Astrocyte (in vitro differentiated cells and primary cell): ENCODE measurements at regions not wholly inside any gene's neighbourhood (a gene's known extent, or its start where the extent isn't known, plus 50 kb on each side); places are given as distances from the start of the nearest gene placed in this dataset.

ENCODE experiments used
- DNase-seq: peaks from one replicate; pipeline ENCODE4 v3.0.0-alpha.2; 2010; ENCODE audit warnings: low read depth
- FAIRE-seq: peaks from 2 replicates; lab custom pipeline; 2011; peaks lifted over from hg19 to GRCh38; lab: Jason Lieb, UNC
- H2AFZ ChIP-seq: 2 replicates; pipeline ENCODE4 v1.6.0; 2012; ENCODE audit warnings: low read depth, low read length, inconsistent platforms
- H3K27ac ChIP-seq: 2 replicates; pipeline ENCODE4 v1.5.1; 2011; ENCODE audit warnings: low read depth, low read length, inconsistent platforms
- H3K27me3 ChIP-seq: 2 replicates; pipeline ENCODE4 v1.6.0; 2011; ENCODE audit warnings: low read length, inconsistent platforms; ENCODE audit not compliant: insufficient read depth
- H3K36me3 ChIP-seq: 2 replicates; pipeline ENCODE4 v1.5.1; 2011; ENCODE audit warnings: low read length, inconsistent platforms; ENCODE audit not compliant: insufficient read depth
- H3K4me1 ChIP-seq: 2 replicates; pipeline ENCODE4 v1.5.1; 2011; ENCODE audit warnings: low read length, inconsistent platforms; ENCODE audit not compliant: insufficient read depth
- H3K4me2 ChIP-seq: 2 replicates; pipeline ENCODE4 v1.6.0; 2012; ENCODE audit warnings: low read length, inconsistent platforms
- H3K4me3 ChIP-seq: 2 replicates; pipeline ENCODE4 v1.5.1; 2011; ENCODE audit warnings: low read depth, mild to moderate bottlenecking, low read length, inconsistent platforms; ENCODE audit not compliant: insufficient read depth
- H3K79me2 ChIP-seq: 2 replicates; pipeline ENCODE4 v1.6.0; 2012; ENCODE audit warnings: mild to moderate bottlenecking, low read length, inconsistent platforms; ENCODE audit not compliant: insufficient read depth
- H3K9ac ChIP-seq: 2 replicates; pipeline ENCODE4 v1.6.0; 2012; ENCODE audit warnings: mild to moderate bottlenecking, low read length, inconsistent platforms
- H3K9me3 ChIP-seq: 2 replicates; pipeline ENCODE4 v1.5.1; 2012; ENCODE audit warnings: low read depth, mild to moderate bottlenecking, low read length, inconsistent platforms; ENCODE audit not compliant: insufficient read depth
- H4K20me1 ChIP-seq: 2 replicates; pipeline ENCODE4 v1.6.0; 2012; ENCODE audit warnings: low read length, inconsistent platforms; ENCODE audit not compliant: insufficient read depth
- H3K27ac Mint-ChIP-seq: one replicate; pipeline ENCODE4 v1.8.0; 2021; ENCODE audit warnings: mild to moderate bottlenecking, mixed read lengths; ENCODE audit not compliant: unreplicated experiment
- H3K27me3 Mint-ChIP-seq: one replicate; pipeline ENCODE4 v1.8.0; 2021; ENCODE audit warnings: low read depth, mixed read lengths; ENCODE audit not compliant: unreplicated experiment
- H3K36me3 Mint-ChIP-seq: one replicate; pipeline ENCODE4 v1.8.0; 2021; ENCODE audit warnings: low read depth, mixed read lengths; ENCODE audit not compliant: unreplicated experiment
- H3K4me1 Mint-ChIP-seq: one replicate; pipeline ENCODE4 v1.8.0; 2021; ENCODE audit warnings: low read depth, mixed read lengths; ENCODE audit not compliant: unreplicated experiment
- H3K4me3 Mint-ChIP-seq: one replicate; pipeline ENCODE4 v1.8.0; 2021; ENCODE audit warnings: mild to moderate bottlenecking, moderate library complexity, mixed read lengths; ENCODE audit not compliant: unreplicated experiment
- H3K9me3 Mint-ChIP-seq: one replicate; pipeline ENCODE4 v1.8.0; 2021; ENCODE audit warnings: mild to moderate bottlenecking, mixed read lengths; ENCODE audit not compliant: unreplicated experiment
- CTCF ChIP-seq: IDR thresholded peaks from 2 replicates; pipeline ENCODE4 v1.5.1; 2011; ENCODE audit warnings: low read depth, mild to moderate bottlenecking, inconsistent platforms, low read length, moderate library complexity; ENCODE audit not compliant: insufficient read depth
- EZH2 ChIP-seq: IDR thresholded peaks from 2 replicates; pipeline ENCODE4 v1.6.1; 2012; ENCODE audit warnings: mild to moderate bottlenecking, low read length, inconsistent platforms; ENCODE audit not compliant: insufficient read depth

DNA sequence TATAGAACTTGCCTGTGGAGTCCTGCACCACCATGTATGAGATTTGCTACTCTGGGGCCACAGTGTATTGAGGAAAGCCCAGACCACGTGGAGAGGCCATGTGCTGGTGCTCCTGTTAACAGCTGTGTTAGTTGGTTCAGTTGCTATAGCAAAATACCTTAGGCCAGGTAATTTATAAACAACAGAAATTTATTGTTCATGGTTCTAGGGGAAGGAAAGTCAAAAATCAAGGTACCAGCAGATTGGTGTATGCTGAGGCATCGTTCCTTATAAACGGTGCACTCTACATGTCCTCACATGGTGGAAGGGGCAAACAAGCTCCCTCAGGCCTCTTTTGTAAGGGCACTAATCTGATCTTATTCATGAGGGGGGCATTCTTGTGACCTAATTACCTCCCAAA is 135.9 kb upstream of the FOXN2 start:
- Mint-ChIP-seq H3K36me3 (peaks cover 3% of the 10 kb centered on the region), H3K27ac (no peak overlapping the region), H3K27me3 (no peaks in the 10 kb centered on the region), H3K9me3 (peaks cover 9% of the 10 kb centered on the region), H3K4me3 (no peak overlapping the region), H3K4me1 (peaks cover 8% of the 10 kb centered on the region)
- Histone ChIP-seq H3K4me1 (no peaks in the 10 kb centered on the region), H4K20me1 (no peaks in the 10 kb centered on the region), H3K79me2 (no peaks in the 10 kb centered on the region), H3K36me3 (no peaks in the 10 kb centered on the region), H3K4me2 (no peak overlapping the region), H3K9me3 (no peaks in the 10 kb centered on the region), H3K27me3 (no peaks in the 10 kb centered on the region), H3K4me3 (no peak overlapping the region), H2AFZ (no peak overlapping the region), H3K9ac (no peak overlapping the region), H3K27ac (no peak overlapping the region)
- DNase-seq (no peak), FAIRE-seq (no peak)
- TF ChIP-seq CTCF (no peak), EZH2 (no peak)

DNA sequence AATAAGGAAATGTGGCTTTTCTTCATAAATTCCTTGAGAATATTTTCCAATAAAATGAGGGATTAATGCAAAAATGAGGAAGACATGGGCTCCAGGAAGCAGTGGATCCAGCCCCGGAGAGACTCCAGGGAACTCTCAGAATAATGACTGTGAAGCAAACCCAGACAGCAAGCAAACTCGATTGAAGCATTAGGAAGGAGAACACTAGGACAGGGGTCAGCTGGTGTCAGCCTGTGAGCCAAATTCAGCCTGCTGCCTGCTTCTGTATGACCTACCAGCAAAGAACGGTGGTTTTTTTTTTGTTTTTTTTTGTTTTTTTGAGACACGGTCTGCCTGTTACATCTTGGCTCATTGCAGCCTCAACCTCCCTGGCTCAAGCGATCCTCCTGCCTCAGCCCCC is 133.9 kb upstream of the FOXN2 start:
- H3K36me3 ChIP-seq = no peaks in the 10 kb centered on the region
- TF ChIP-seq EZH2 (no peak), CTCF (no peak)
- H3K27me3 ChIP-seq = no peaks in the 10 kb centered on the region
- Mint-ChIP-seq H3K4me1 (peaks cover under 1% of the 10 kb centered on the region), H3K4me3 (no peak overlapping the region), H3K36me3 (peaks cover 2% of the 10 kb centered on the region), H3K27ac (no peak overlapping the region), H3K27me3 (no peaks in the 10 kb centered on the region), H3K9me3 (peaks cover 8% of the 10 kb centered on the region)
- no peaks in the 10 kb centered on the region for H3K4me1 ChIP-seq
- H3K9me3 ChIP-seq = no peaks in the 10 kb centered on the region
- no peak for FAIRE-seq
- H3K27ac ChIP-seq = no peak overlapping the region
- H2AFZ ChIP-seq = no peak overlapping the region
- no peak overlapping the region for H3K9ac ChIP-seq
- no peaks in the 10 kb centered on the region for H3K79me2 ChIP-seq
- H4K20me1 ChIP-seq = no peaks in the 10 kb centered on the region
- no peak overlapping the region for H3K4me2 ChIP-seq
- DNase-seq = no peak
- H3K4me3 ChIP-seq = no peak overlapping the region

DNA sequence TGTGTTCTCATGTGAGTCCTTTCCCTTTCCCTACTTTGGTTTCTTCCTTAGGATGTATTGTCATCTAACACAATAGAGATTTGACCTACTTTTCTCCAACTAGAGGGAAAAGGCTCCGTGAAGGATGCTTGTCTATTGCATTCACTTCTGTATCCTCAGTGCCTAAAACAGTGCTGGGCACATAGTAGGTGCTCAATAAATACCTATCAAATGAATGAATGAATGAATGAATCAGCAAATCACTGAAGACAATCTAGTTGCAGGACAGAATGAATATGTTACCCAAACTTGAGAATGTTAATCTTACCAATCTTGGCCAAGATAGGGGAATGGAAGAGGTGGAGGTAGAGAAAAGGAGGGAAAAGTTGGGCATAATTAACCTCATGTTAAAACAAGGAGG is 131.2 kb upstream of the FOXN2 start:
- Histone ChIP-seq H3K9ac (no peak overlapping the region), H3K4me3 (no peak overlapping the region), H3K27me3 (no peaks in the 10 kb centered on the region), H3K4me2 (no peak overlapping the region), H3K27ac (no peak overlapping the region), H2AFZ (no peak overlapping the region), H3K4me1 (no peaks in the 10 kb centered on the region), H3K79me2 (no peaks in the 10 kb centered on the region), H3K36me3 (no peaks in the 10 kb centered on the region), H4K20me1 (no peaks in the 10 kb centered on the region), H3K9me3 (no peaks in the 10 kb centered on the region)
- H3K4me1 Mint-ChIP-seq = no peaks in the 10 kb centered on the region
- H3K27ac Mint-ChIP-seq = no peak overlapping the region
- no peak for TF ChIP-seq CTCF
- no peak for TF ChIP-seq EZH2
- no peak overlapping the region for H3K4me3 Mint-ChIP-seq
- DNase-seq (no peak), FAIRE-seq (no peak)
- no peaks in the 10 kb centered on the region for H3K27me3 Mint-ChIP-seq
- peaks cover 3% of the 10 kb centered on the region for H3K9me3 Mint-ChIP-seq
- peaks cover 2% of the 10 kb centered on the region for H3K36me3 Mint-ChIP-seq
